ENCODE measurements at regions not wholly inside any gene's neighbourhood (a gene's known extent, or its start where the extent isn't known, plus 50 kb on each side); places are given as distances from the start of the nearest gene placed in this dataset.
"Not testable (repeated sequence)": the region's sequence is repeated elsewhere in the genome, so short reads cannot be mapped to it uniquely, and the experiment has no call there.

GRCh38 chr6:141521440-141521839 is 611.3 kb upstream of the GJE1 start:
- no peaks in the 10 kb centered on the region for H3K36me3 ChIP-seq (ENCODE audit: insufficient read depth, low read length)
- no peak overlapping the region for H2AFZ ChIP-seq (ENCODE audit: low read depth, low read length)
- Mint-ChIP-seq H3K4me3 (ENCODE audit: unreplicated experiment) (no peak overlapping the region), H3K27ac (ENCODE audit: unreplicated experiment) (no peak overlapping the region), H3K27me3 (ENCODE audit: low read depth, unreplicated experiment) (no peaks in the 10 kb centered on the region), H3K36me3 (ENCODE audit: low read depth, unreplicated experiment) (no peaks in the 10 kb centered on the region), H3K9me3 (ENCODE audit: unreplicated experiment) (no peaks in the 10 kb centered on the region), H3K4me1 (ENCODE audit: low read depth, unreplicated experiment) (no peaks in the 10 kb centered on the region)
- no peaks in the 10 kb centered on the region for H3K27me3 ChIP-seq (ENCODE audit: insufficient read depth, low read length)
- H3K9ac ChIP-seq (ENCODE audit: low read length) = no peak overlapping the region
- TF ChIP-seq EZH2 (IDR thresholded peaks at IDR 0.05; ENCODE audit: insufficient read depth, low read length) (no peak), CTCF (IDR thresholded peaks at IDR 0.05; ENCODE audit: insufficient read depth, low read depth, low read length) (no peak)
- FAIRE-seq (no peak), DNase-seq (ENCODE audit: low read depth) (no peak)
- H3K4me1 ChIP-seq (ENCODE audit: insufficient read depth, low read length) = no peaks in the 10 kb centered on the region
- no peak overlapping the region for H3K4me3 ChIP-seq (ENCODE audit: insufficient read depth, low read depth, low read length)
- H4K20me1 ChIP-seq (ENCODE audit: insufficient read depth, low read length) = no peaks in the 10 kb centered on the region
- H3K9me3 ChIP-seq (ENCODE audit: insufficient read depth, low read depth, low read length) = no peaks in the 10 kb centered on the region
- H3K79me2 ChIP-seq (ENCODE audit: insufficient read depth, low read length) = no peaks in the 10 kb centered on the region
- no peak overlapping the region for H3K27ac ChIP-seq (ENCODE audit: low read depth, low read length)
- H3K4me2 ChIP-seq (ENCODE audit: low read length) = no peak overlapping the region

- Histone ChIP-seq H3K9me3 (ENCODE audit: insufficient read depth, low read depth, low read length) (no peaks in the 10 kb centered on the region), H3K36me3 (ENCODE audit: insufficient read depth, low read length) (no peaks in the 10 kb centered on the region), H2AFZ (ENCODE audit: low read depth, low read length) (no peak overlapping the region), H3K79me2 (ENCODE audit: insufficient read depth, low read length) (no peaks in the 10 kb centered on the region), H3K4me2 (ENCODE audit: low read length) (peak overlapping the region; percentile 15), H3K4me1 (ENCODE audit: insufficient read depth, low read length) (no peaks in the 10 kb centered on the region), H3K27me3 (ENCODE audit: insufficient read depth, low read length) (no peaks in the 10 kb centered on the region), H3K27ac (ENCODE audit: low read depth, low read length) (no peak overlapping the region), H3K4me3 (ENCODE audit: insufficient read depth, low read depth, low read length) (no peak overlapping the region), H3K9ac (ENCODE audit: low read length) (no peak overlapping the region), H4K20me1 (ENCODE audit: insufficient read depth, low read length) (no peaks in the 10 kb centered on the region)
- Mint-ChIP-seq H3K9me3 (ENCODE audit: unreplicated experiment) (no peaks in the 10 kb centered on the region), H3K4me3 (ENCODE audit: unreplicated experiment) (no peak overlapping the region), H3K27ac (ENCODE audit: unreplicated experiment) (no peak overlapping the region), H3K4me1 (ENCODE audit: low read depth, unreplicated experiment) (no peaks in the 10 kb centered on the region), H3K27me3 (ENCODE audit: low read depth, unreplicated experiment) (no peaks in the 10 kb centered on the region), H3K36me3 (ENCODE audit: low read depth, unreplicated experiment) (no peaks in the 10 kb centered on the region)
- FAIRE-seq (no peak), DNase-seq (ENCODE audit: low read depth) (no peak)
- TF ChIP-seq EZH2 (IDR thresholded peaks at IDR 0.05; ENCODE audit: insufficient read depth, low read length) (no peak), CTCF (IDR thresholded peaks at IDR 0.05; ENCODE audit: insufficient read depth, low read depth, low read length) (no peak)
Measured at GRCh38 chr6:141513830-141514229, 618.9 kb upstream of the GJE1 start.

- Histone ChIP-seq H3K27me3 (ENCODE audit: insufficient read depth, low read length) (no peaks in the 10 kb centered on the region), H4K20me1 (ENCODE audit: insufficient read depth, low read length) (no peaks in the 10 kb centered on the region), H3K27ac (ENCODE audit: low read depth, low read length) (no peak overlapping the region), H3K4me1 (ENCODE audit: insufficient read depth, low read length) (no peaks in the 10 kb centered on the region), H3K79me2 (ENCODE audit: insufficient read depth, low read length) (no peaks in the 10 kb centered on the region), H2AFZ (ENCODE audit: low read depth, low read length) (no peak overlapping the region), H3K4me2 (ENCODE audit: low read length) (no peak overlapping the region), H3K4me3 (ENCODE audit: insufficient read depth, low read depth, low read length) (no peak overlapping the region), H3K9me3 (ENCODE audit: insufficient read depth, low read depth, low read length) (peaks cover 6% of the 10 kb centered on the region), H3K36me3 (ENCODE audit: insufficient read depth, low read length) (no peaks in the 10 kb centered on the region), H3K9ac (ENCODE audit: low read length) (no peak overlapping the region)
- no peak for TF ChIP-seq EZH2 (IDR thresholded peaks at IDR 0.05; ENCODE audit: insufficient read depth, low read length)
- TF ChIP-seq CTCF (IDR thresholded peaks at IDR 0.05; ENCODE audit: insufficient read depth, low read depth, low read length) = no peak
- FAIRE-seq (peak; percentile 32), DNase-seq (ENCODE audit: low read depth) (no peak)
- Mint-ChIP-seq H3K4me1 (ENCODE audit: low read depth, unreplicated experiment) (no peaks in the 10 kb centered on the region), H3K36me3 (ENCODE audit: low read depth, unreplicated experiment) (no peaks in the 10 kb centered on the region), H3K27ac (ENCODE audit: unreplicated experiment) (no peak overlapping the region), H3K4me3 (ENCODE audit: unreplicated experiment) (no peak overlapping the region), H3K9me3 (ENCODE audit: unreplicated experiment) (peaks cover 8% of the 10 kb centered on the region), H3K27me3 (ENCODE audit: low read depth, unreplicated experiment) (no peaks in the 10 kb centered on the region)
Measured at GRCh38 chr6:141510803-141511202, 621.9 kb upstream of the GJE1 start.

DNA sequence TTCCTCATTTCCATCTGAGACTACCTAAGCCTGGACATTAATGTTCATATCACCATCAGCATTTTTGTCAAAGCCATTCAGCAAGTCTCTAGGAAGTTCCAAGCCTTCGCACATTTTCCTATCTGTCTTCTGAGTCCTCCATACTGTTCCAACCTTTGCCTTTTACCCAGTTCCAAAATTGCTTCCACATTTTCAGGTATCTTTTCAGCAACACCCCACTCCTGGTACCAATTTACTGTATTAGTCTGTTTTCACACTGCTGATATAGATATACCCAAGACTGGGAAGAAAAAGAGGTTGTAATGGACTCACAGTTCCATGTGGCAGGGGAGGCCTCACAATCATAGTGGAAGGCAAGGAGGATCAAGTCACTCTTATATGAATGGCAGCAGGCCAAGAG is 626.7 kb upstream of the GJE1 start:
- H3K4me3 ChIP-seq (ENCODE audit: insufficient read depth, low read depth, low read length); H3K4me3 Mint-ChIP-seq (ENCODE audit: unreplicated experiment); H3K79me2 ChIP-seq (ENCODE audit: insufficient read depth, low read length); H3K4me2 ChIP-seq (ENCODE audit: low read length); H3K9ac ChIP-seq (ENCODE audit: low read length); DNase-seq (ENCODE audit: low read depth); H3K27ac Mint-ChIP-seq (ENCODE audit: unreplicated experiment); H3K36me3 ChIP-seq (ENCODE audit: insufficient read depth, low read length); H3K27me3 Mint-ChIP-seq (ENCODE audit: low read depth, unreplicated experiment); H2AFZ ChIP-seq (ENCODE audit: low read depth, low read length); H3K36me3 Mint-ChIP-seq (ENCODE audit: low read depth, unreplicated experiment); FAIRE-seq; H3K27me3 ChIP-seq (ENCODE audit: insufficient read depth, low read length); H3K4me1 ChIP-seq (ENCODE audit: insufficient read depth, low read length); H3K9me3 ChIP-seq (ENCODE audit: insufficient read depth, low read depth, low read length); H4K20me1 ChIP-seq (ENCODE audit: insufficient read depth, low read length); H3K4me1 Mint-ChIP-seq (ENCODE audit: low read depth, unreplicated experiment); H3K27ac ChIP-seq (ENCODE audit: low read depth, low read length): not testable (repeated sequence)
- H3K9me3 Mint-ChIP-seq (ENCODE audit: unreplicated experiment) = peaks cover 22% of the 10 kb centered on the region
